ENCODE measurements at regions not wholly inside any gene's neighbourhood (a gene's known extent, or its start where the extent isn't known, plus 50 kb on each side); places are given as distances from the start of the nearest gene placed in this dataset.
"Not testable (repeated sequence)": the region's sequence is repeated elsewhere in the genome, so short reads cannot be mapped to it uniquely, and the experiment has no call there.

- peak; percentile 81 for DNase-seq (ENCODE audit: low read depth)
Measured at GRCh38 chr14:49946320-49947141, 53.6 kb downstream of the ARF6 start.

- no peak for DNase-seq (ENCODE audit: low read depth)
Measured at GRCh38 chr14:49947506-49947905, 54.6 kb downstream of the ARF6 start.

- peak; percentile 10 for DNase-seq (ENCODE audit: low read depth)
Measured at GRCh38 chr14:49950275-49951228, 57.7 kb downstream of the ARF6 start.

- DNase-seq (ENCODE audit: low read depth) = peak; percentile 29
Measured at GRCh38 chr14:49951229-49951607, 58.3 kb downstream of the ARF6 start.

GRCh38 chr14:49951691-49952345 lies 58.9 kb downstream of the ARF6 start:
- no peak for DNase-seq (ENCODE audit: low read depth)

GRCh38 chr14:49953196-49953595 lies 60.3 kb downstream of the ARF6 start:
- DNase-seq (ENCODE audit: low read depth) = no peak

GRCh38 chr14:49954171-49954631 lies 61.3 kb downstream of the ARF6 start:
- DNase-seq (ENCODE audit: low read depth) = peak; percentile 87

GRCh38 chr14:49955024-49955423 lies 62.1 kb downstream of the ARF6 start:
- no peak for DNase-seq (ENCODE audit: low read depth)

GRCh38 chr14:49957089-49957852 lies 64.4 kb downstream of the ARF6 start:
- peak; percentile 51 for DNase-seq (ENCODE audit: low read depth)

- no peak for DNase-seq (ENCODE audit: low read depth)
Measured at GRCh38 chr14:49959822-49960408, 67.0 kb downstream of the ARF6 start.

- no peak for DNase-seq (ENCODE audit: low read depth)
Measured at GRCh38 chr14:49960453-49960852, 67.6 kb downstream of the ARF6 start.

- DNase-seq (ENCODE audit: low read depth) = peak; percentile 44
Measured at GRCh38 chr14:49961270-49962222, 68.7 kb downstream of the ARF6 start.

- no peak for DNase-seq (ENCODE audit: low read depth)
Measured at GRCh38 chr14:49962621-49963020, 69.7 kb downstream of the ARF6 start.

GRCh38 chr14:49965068-49965651 lies 72.3 kb downstream of the ARF6 start:
- DNase-seq (ENCODE audit: low read depth) = not testable (repeated sequence)

GRCh38 chr14:49966304-49966809 lies 73.5 kb downstream of the ARF6 start:
- DNase-seq (ENCODE audit: low read depth) = peak; percentile 48

GRCh38 chr14:49966971-49967630 lies 74.2 kb downstream of the ARF6 start:
- peak; percentile 28 for DNase-seq (ENCODE audit: low read depth)

GRCh38 chr14:49969961-49970360 lies 77.1 kb downstream of the ARF6 start:
- peak; percentile 43 for DNase-seq (ENCODE audit: low read depth)

GRCh38 chr14:49970474-49971147 lies 77.7 kb downstream of the ARF6 start:
- DNase-seq (ENCODE audit: low read depth) = peak; percentile 62

All from EH (cell line).